Activated effector memory CD4-positive, alpha-beta T cell treated with Interleukin-2 at 50 U/mL for 16 hours (primary cell): ENCODE measurements at regions not wholly inside any gene's neighbourhood (a gene's known extent, or its start where the extent isn't known, plus 50 kb on each side); places are given as distances from the start of the nearest gene placed in this dataset.
"Not testable (repeated sequence)": the region's sequence is repeated elsewhere in the genome, so short reads cannot be mapped to it uniquely, and the experiment has no call there.

ENCODE experiments used
- DNase-seq: peaks from one replicate; pipeline ENCODE4 v3.0.0-alpha.2; 2020

GRCh38 chr13:18948012-18948663 lies 233.5 kb downstream of the TUBA3C start:
- no peak for DNase-seq

GRCh38 chr13:18947376-18947977 lies 234.1 kb downstream of the TUBA3C start:
- no peak for DNase-seq

GRCh38 chr13:18946738-18947137 lies 234.9 kb downstream of the TUBA3C start:
- no peak for DNase-seq

- DNase-seq: no peak
Observed at GRCh38 chr13:18944501-18945068, 237.0 kb downstream of the TUBA3C start.

- DNase-seq: no peak
Observed at GRCh38 chr13:18943721-18944391, 237.8 kb downstream of the TUBA3C start.

- no peak for DNase-seq
Observed at GRCh38 chr13:18943273-18943672, 238.4 kb downstream of the TUBA3C start.

GRCh38 chr13:18936104-18936503 lies 245.5 kb downstream of the TUBA3C start:
- no peak for DNase-seq

- DNase-seq: no peak
Observed at GRCh38 chr13:18921063-18921462, 260.6 kb downstream of the TUBA3C start.

GRCh38 chr13:18905096-18905495 lies 276.5 kb downstream of the TUBA3C start:
- not testable (repeated sequence) for DNase-seq

GRCh38 chr13:18895411-18895810 lies 286.2 kb downstream of the TUBA3C start:
- DNase-seq: not testable (repeated sequence)

GRCh38 chr13:18891242-18891641 lies 290.4 kb downstream of the TUBA3C start:
- not testable (repeated sequence) for DNase-seq

- DNase-seq: not testable (repeated sequence)
Observed at GRCh38 chr13:18874875-18875789, 306.5 kb downstream of the TUBA3C start.

GRCh38 chr13:18870557-18870956 lies 311.1 kb downstream of the TUBA3C start:
- DNase-seq: not testable (repeated sequence)

- not testable (repeated sequence) for DNase-seq
Observed at GRCh38 chr13:18869365-18869764, 312.3 kb downstream of the TUBA3C start.

GRCh38 chr13:18837986-18838629 lies 343.5 kb downstream of the TUBA3C start:
- not testable (repeated sequence) for DNase-seq

GRCh38 chr13:18837179-18837745 lies 344.4 kb downstream of the TUBA3C start:
- not testable (repeated sequence) for DNase-seq

GRCh38 chr13:18836371-18837178 lies 345.0 kb downstream of the TUBA3C start:
- not testable (repeated sequence) for DNase-seq

- DNase-seq: not testable (repeated sequence)
Observed at GRCh38 chr13:18835754-18836153, 345.9 kb downstream of the TUBA3C start.

GRCh38 chr13:18824678-18825077 lies 356.9 kb downstream of the TUBA3C start:
- DNase-seq: not testable (repeated sequence)
